Spleen (tissue), 7 donors: ENCODE measurements at regions not wholly inside any gene's neighbourhood (a gene's known extent, or its start where the extent isn't known, plus 50 kb on each side); places are given as distances from the start of the nearest gene placed in this dataset.

Experiments
- POLR2A ChIP-seq, 3 donors: fragments of 450-650 bp; IDR thresholded peaks; one replicate each; pipeline ENCODE4 v1.5.1; 2017; ENCODE audit warnings: antibody characterized with exemption in 3 of 3, mild to moderate bottlenecking in 1 of 3
- POLR2AphosphoS5 ChIP-seq, 3 donors: sonication (generic); formaldehyde crosslinking; IDR thresholded peaks; one replicate each; pipeline ENCODE4 v1.5.1; 2017; ENCODE audit warnings: antibody characterized with exemption in 3 of 3
- TF ChIP-seq, protein P1 (sequence below), 11 experiments: fragments of 200-600 bp in 7 of 11; fragments of 450-650 bp in 4 of 11; sonication (generic) in 4 of 11; IDR thresholded peaks in 8 of 11; conservative IDR thresholded peaks in 3 of 11; 1 replicate in 7 of 11; 2 replicates in 4 of 11; pipeline versions ENCODE4 v1.4.0 to v1.8.0; 2016 to 2021; ENCODE audit warnings: antibody characterized with exemption in 11 of 11, inconsistent platforms in 4 of 11, mild to moderate bottlenecking in 1 of 11
- donor health status: DM: no; HTN: no; CAD: no; lungs with moderate emphysema.
- donor health status: DM: no; HTN: no; CAD: no.
- donor health status: DM: no; HTN: no; CAD: no.

GRCh38 chr7:25529320-25529719 is 301.0 kb upstream of the NPVF start:
- TF ChIP-seq, protein P1, sequence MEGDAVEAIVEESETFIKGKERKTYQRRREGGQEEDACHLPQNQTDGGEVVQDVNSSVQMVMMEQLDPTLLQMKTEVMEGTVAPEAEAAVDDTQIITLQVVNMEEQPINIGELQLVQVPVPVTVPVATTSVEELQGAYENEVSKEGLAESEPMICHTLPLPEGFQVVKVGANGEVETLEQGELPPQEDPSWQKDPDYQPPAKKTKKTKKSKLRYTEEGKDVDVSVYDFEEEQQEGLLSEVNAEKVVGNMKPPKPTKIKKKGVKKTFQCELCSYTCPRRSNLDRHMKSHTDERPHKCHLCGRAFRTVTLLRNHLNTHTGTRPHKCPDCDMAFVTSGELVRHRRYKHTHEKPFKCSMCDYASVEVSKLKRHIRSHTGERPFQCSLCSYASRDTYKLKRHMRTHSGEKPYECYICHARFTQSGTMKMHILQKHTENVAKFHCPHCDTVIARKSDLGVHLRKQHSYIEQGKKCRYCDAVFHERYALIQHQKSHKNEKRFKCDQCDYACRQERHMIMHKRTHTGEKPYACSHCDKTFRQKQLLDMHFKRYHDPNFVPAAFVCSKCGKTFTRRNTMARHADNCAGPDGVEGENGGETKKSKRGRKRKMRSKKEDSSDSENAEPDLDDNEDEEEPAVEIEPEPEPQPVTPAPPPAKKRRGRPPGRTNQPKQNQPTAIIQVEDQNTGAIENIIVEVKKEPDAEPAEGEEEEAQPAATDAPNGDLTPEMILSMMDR (IDR thresholded peaks at IDR 0.05 in 8 of 11, conservative IDR thresholded peaks at IDR 0.05 in 3 of 11) = no peak
- no peak for TF ChIP-seq POLR2AphosphoS5 (IDR thresholded peaks at IDR 0.05)
- TF ChIP-seq POLR2A (IDR thresholded peaks at IDR 0.05) = no peak
